K562 (cell line): ENCODE measurements at regions not wholly inside any gene's neighbourhood (a gene's known extent, or its start where the extent isn't known, plus 50 kb on each side); places are given as distances from the start of the nearest gene placed in this dataset.

Source experiments
- ATAC-seq: fragments of 200-7000 bp; cut with Tn5 transposase; 3 replicates; pipeline ENCODE4 v1.9.1; 2020; ENCODE audit warnings: moderate library complexity
- BruUV-seq: library from RNA; stranded (reverse); fragments of 400-500 nt; replicated peaks from 2 replicates; lab custom pipeline; 2021; lab: Mats Ljungman, UMichigan
- CTCF ChIA-PET: fragments of 300-600 bp; formaldehyde crosslinking; extraction: SDS; loops from one replicate; lab custom pipeline; 2021; ENCODE audit warnings: low intra/inter-chr PET ratio; lab: Yijun Ruan, JAX
- POLR2A ChIA-PET: fragments of 300-600, 350-650 bp; sonication (Branson Sonifier 250); formaldehyde crosslinking; extraction: SDS; loops from one replicate; lab custom pipeline; 2021; ENCODE audit warnings: antibody characterized with exemption, inconsistent platforms; lab: Yijun Ruan, JAX
- DNase-seq, 4 experiments: peaks; one replicate each; pipeline versions ENCODE4 v3.0.0 to v3.0.0-alpha.2; 2011 to 2018; ENCODE audit warnings: low spot score in 3 of 4, mixed read lengths in 3 of 4; ENCODE audit errors: extremely low read depth in 1 of 4
- FAIRE-seq: peaks from 2 replicates; lab custom pipeline; 2011; peaks lifted over from hg19 to GRCh38; lab: Jason Lieb, UNC
- H2AFZ ChIP-seq: 2 replicates; pipeline ENCODE4 v1.6.0; 2011; ENCODE audit warnings: low read depth, low read length, control low read depth, inconsistent platforms
- H3K27ac ChIP-seq: fragments of 200-600 bp; 3 replicates; pipeline ENCODE4 v1.8.0; 2011; ENCODE audit warnings: low read depth, mild to moderate bottlenecking, control low read depth, inconsistent platforms, low read length, moderate library complexity, mixed read lengths; ENCODE audit errors: extremely low read depth
- H3K27me3 ChIP-seq, 2 experiments: fragments of 300-600 bp in 1 of 2; 2 replicates in 1 of 2; 3 replicates in 1 of 2; pipeline versions ENCODE4 v1.6.0 to v1.8.0; 2011; ENCODE audit warnings: inconsistent platforms in 2 of 2, low read length in 2 of 2, mild to moderate bottlenecking in 1 of 2, mixed read lengths in 1 of 2, moderate library complexity in 1 of 2; ENCODE audit not compliant: control insufficient read depth in 2 of 2, insufficient read depth in 2 of 2
- H3K36me3 ChIP-seq: fragments of 300-600 bp; 3 replicates; pipeline ENCODE4 v1.8.0; 2011; ENCODE audit warnings: mild to moderate bottlenecking, low read length, inconsistent platforms; ENCODE audit not compliant: control insufficient read depth, insufficient read depth
- H3K4me1 ChIP-seq, 2 experiments: fragments of 200-600 bp in 1 of 2; replicated peaks in 1 of 2; 2 replicates in 1 of 2; 3 replicates in 1 of 2; pipeline versions ENCODE4 v1.5.1 to v1.8.0; 2011; ENCODE audit warnings: inconsistent platforms in 2 of 2, low read length in 2 of 2, mild to moderate bottlenecking in 1 of 2, mixed read lengths in 1 of 2, moderate library complexity in 1 of 2; ENCODE audit not compliant: control insufficient read depth in 2 of 2, insufficient read depth in 2 of 2
- H3K4me2 ChIP-seq: 2 replicates; pipeline ENCODE4 v1.6.1; 2011; ENCODE audit warnings: low read length, control low read depth, inconsistent platforms, mixed read lengths; ENCODE audit not compliant: insufficient read depth
- H3K4me3 ChIP-seq: fragments of 200-600 bp; sonication (generic), shearing (Covaris generic); 2 replicates; pipeline ENCODE4 v1.5.1; 2016; ENCODE audit warnings: control low read depth, inconsistent platforms
- H3K79me2 ChIP-seq: fragments of 200-600 bp; 3 replicates; pipeline ENCODE4 v1.8.0; 2011; ENCODE audit warnings: low read length, inconsistent platforms; ENCODE audit not compliant: control insufficient read depth, insufficient read depth
- H3K9ac ChIP-seq, 2 experiments: 2 replicates each; pipeline versions ENCODE4 v1.6.0 to v1.6.1; 2011; ENCODE audit warnings: low read depth in 2 of 2, low read length in 2 of 2, control low read depth in 1 of 2, inconsistent platforms in 1 of 2, mild to moderate bottlenecking in 1 of 2, mixed read lengths in 1 of 2; ENCODE audit not compliant: insufficient read depth in 1 of 2
- H3K9me1 ChIP-seq: one replicate; pipeline ENCODE4 v1.6.0; 2011; ENCODE audit warnings: inconsistent platforms, mild to moderate bottlenecking, low read length, moderate library complexity; ENCODE audit not compliant: control insufficient read depth, insufficient read depth
- H3K9me3 ChIP-seq: replicated peaks from 2 replicates; pipeline ENCODE4 v1.5.1; 2011; ENCODE audit warnings: low read depth, low read length, inconsistent platforms; ENCODE audit not compliant: control insufficient read depth, insufficient read depth
- H4K20me1 ChIP-seq: replicated peaks from 2 replicates; pipeline ENCODE4 v1.6.1; 2011; ENCODE audit warnings: low read length, inconsistent platforms, mixed read lengths; ENCODE audit not compliant: control insufficient read depth, insufficient read depth
- ARID2 ChIP-seq: fragments of 450-650 bp; IDR thresholded peaks from 2 replicates; pipeline ENCODE4 v1.6.1; 2017; ENCODE audit warnings: antibody characterized with exemption, mild to moderate bottlenecking
- ASH1L ChIP-seq: fragments of 450-650 bp; IDR thresholded peaks from 2 replicates; pipeline ENCODE4 v1.6.1; 2018; ENCODE audit warnings: borderline replicate concordance, mild to moderate bottlenecking, low read depth; ENCODE audit not compliant: partially characterized antibody
- CTCFL ChIP-seq: IDR thresholded peaks from 2 replicates; pipeline ENCODE4 v1.6.1; 2011; ENCODE audit warnings: borderline replicate concordance, low read depth, mild to moderate bottlenecking, moderate library complexity, low read length; ENCODE audit not compliant: insufficient read depth, poor library complexity, severe bottlenecking
- MAFG ChIP-seq: fragments of 450-650 bp; conservative IDR thresholded peaks from 2 replicates; pipeline ENCODE4 v1.6.1; 2016; ENCODE audit warnings: missing genetic modification characterization, missing compliant biosample characterization
- TAL1 ChIP-seq: fragments of 450-650 bp; IDR thresholded peaks from 2 replicates; pipeline ENCODE4 v1.6.1; 2016; ENCODE audit warnings: mild to moderate bottlenecking
- ZNF584 ChIP-seq: fragments of 200-800 bp; sonication (Bioruptor generic); IDR thresholded peaks from 2 replicates; pipeline ENCODE4 v1.6.1; 2016; ENCODE audit warnings: low read depth, mild to moderate bottlenecking, missing genetic modification characterization, missing compliant biosample characterization
- WGBS: fragments of 100-300 bp; shearing (Covaris generic); methylation state at CpG from one replicate; pipeline ENCODE4 v1.1.6; 2016; ENCODE audit warnings: low coverage, mixed read lengths; ENCODE audit not compliant: insufficient coverage; ENCODE audit errors: missing lambda C conversion rate; 5-methylcytosine and 5-hydroxymethylcytosine counted together
- in situ Hi-C: fragments of 300-500 bp; cut with MboI; formaldehyde crosslinking; loops from 4 replicates; pipeline ENCODE4 v1.15.0; 2018; ENCODE audit warnings: inconsistent platforms, mixed read lengths
- intact Hi-C: fragments of 100-400 bp; cut with micrococcal nuclease; formaldehyde crosslinking; loops from 2 replicates; pipeline ENCODE4 v1.14.2; 2022

- H4K20me1 ChIP-seq = no peaks in the 10 kb centered on the region
- no peaks in the 10 kb centered on the region for H3K9me1 ChIP-seq
- no peaks in the 10 kb centered on the region for H3K9me3 ChIP-seq
- DNase-seq (no peak), FAIRE-seq (no peak), ATAC-seq (no peak)
- no peaks in the 10 kb centered on the region for H3K79me2 ChIP-seq
- H3K4me2 ChIP-seq = no peak overlapping the region
- H3K27ac ChIP-seq = no peak overlapping the region
- no peak overlapping the region for H2AFZ ChIP-seq
- WGBS = 0% methylated on average over 7 of the region's 7 CpGs
- ChIA-PET CTCF (no interaction called here), POLR2A (no interaction called here)
- BruUV-seq = no TSS peak
- no peaks in the 10 kb centered on the region for H3K36me3 ChIP-seq
- no peaks in the 10 kb centered on the region; a peak in 1 of 5 replicates for H3K27me3 ChIP-seq
- no peak overlapping the region for H3K9ac ChIP-seq
- H3K4me1 ChIP-seq = no peaks in the 10 kb centered on the region
- TF ChIP-seq MAFG (tag) (no peak), TAL1 (no peak), ZNF584 (CRISPR knock-in tag) (no peak), ARID2 (no peak), CTCFL (no peak), ASH1L (no peak)
- TF ChIP-seq, all 486 proteins: peak for 0
- intact Hi-C loops (no loop called here), in situ Hi-C loops (no loop called here)
- no peak overlapping the region for H3K4me3 ChIP-seq
These were observed 388.0 kb upstream of the PIK3R1 start for GRCh38 chr5:67827541-67827940.
